WTC11 (cell line): ENCODE measurements at regions not wholly inside any gene's neighbourhood (a gene's known extent, or its start where the extent isn't known, plus 50 kb on each side); places are given as distances from the start of the nearest gene placed in this dataset.

Experiments
- ATAC-seq: fragments of 200-7000 bp; cut with Tn5 transposase; 2 replicates; pipeline ENCODE4 v1.10.0; 2021; ENCODE audit warnings: mild to moderate bottlenecking, moderate library complexity
- CTCF ChIA-PET: fragments of 300-600 bp; sonication (Branson Sonifier 250); formaldehyde crosslinking; loops from one replicate; lab custom pipeline; 2021; ENCODE audit warnings: antibody characterized with exemption; lab: Charles Lee
- POLR2A ChIA-PET: fragments of 350-600 bp; sonication (Branson Sonifier 250); formaldehyde crosslinking; loops from one replicate; lab custom pipeline; 2021; ENCODE audit warnings: antibody characterized with exemption; lab: Charles Lee
- DNase-seq: peaks from one replicate; pipeline ENCODE4 v3.0.0; 2021; ENCODE audit warnings: low spot score
- H3K27ac Mint-ChIP-seq: 2 replicates; pipeline ENCODE4 v1.8.0; 2021; ENCODE audit warnings: mixed read lengths
- H3K27me3 Mint-ChIP-seq: 2 replicates; pipeline ENCODE4 v1.8.0; 2021; ENCODE audit warnings: low read depth, mild to moderate bottlenecking, moderate library complexity, mixed read lengths
- H3K36me3 Mint-ChIP-seq: 2 replicates; pipeline ENCODE4 v1.8.0; 2021; ENCODE audit warnings: mixed read lengths
- H3K4me1 Mint-ChIP-seq: 2 replicates; pipeline ENCODE4 v1.8.0; 2022; ENCODE audit warnings: mixed read lengths
- H3K4me3 Mint-ChIP-seq: 2 replicates; pipeline ENCODE4 v1.8.0; 2021; ENCODE audit warnings: mild to moderate bottlenecking, moderate library complexity, mixed read lengths
- H3K9me3 Mint-ChIP-seq: 2 replicates; pipeline ENCODE4 v1.8.0; 2021; ENCODE audit warnings: mixed read lengths
- ESRRA ChIP-seq: sonication (generic); formaldehyde crosslinking; IDR thresholded peaks from 2 replicates; pipeline ENCODE4 v1.8.1; 2022; ENCODE audit warnings: mild to moderate bottlenecking, missing genetic modification reagents, borderline replicate concordance
- FOXP1 ChIP-seq: sonication (generic); formaldehyde crosslinking; IDR thresholded peaks from 2 replicates; pipeline ENCODE4 v1.8.0; 2022; ENCODE audit warnings: missing genetic modification reagents, mild to moderate bottlenecking, moderate library complexity, borderline replicate concordance
- GABPB1 ChIP-seq: sonication (generic); formaldehyde crosslinking; IDR thresholded peaks from 2 replicates; pipeline ENCODE4 v1.8.1; 2023; ENCODE audit warnings: mild to moderate bottlenecking, missing genetic modification reagents
- MAX ChIP-seq: sonication (generic); formaldehyde crosslinking; IDR thresholded peaks from 2 replicates; pipeline ENCODE4 v1.8.0; 2022; ENCODE audit warnings: mild to moderate bottlenecking, missing genetic modification reagents
- NFATC4 ChIP-seq: fragments of 250-450 bp; sonication (Bioruptor Pico); IDR thresholded peaks from 2 replicates; pipeline ENCODE4 v1.9.0; 2021; ENCODE audit warnings: mild to moderate bottlenecking
- NFYB ChIP-seq: sonication (generic); formaldehyde crosslinking; conservative IDR thresholded peaks from 2 replicates; pipeline ENCODE4 v1.8.0; 2022; ENCODE audit warnings: low read depth, missing genetic modification reagents
- OVOL2 ChIP-seq: fragments of 250-450 bp; sonication (Bioruptor Pico); IDR thresholded peaks from 2 replicates; pipeline ENCODE4 v1.9.0; 2021; ENCODE audit warnings: mild to moderate bottlenecking, borderline replicate concordance
- PREB ChIP-seq: sonication (generic); formaldehyde crosslinking; IDR thresholded peaks from 2 replicates; pipeline ENCODE4 v1.8.1; 2022; ENCODE audit warnings: mild to moderate bottlenecking, missing genetic modification reagents, moderate library complexity, borderline replicate concordance
- ZBTB21 ChIP-seq: sonication (generic); formaldehyde crosslinking; IDR thresholded peaks from 2 replicates; pipeline ENCODE4 v1.8.1; 2023; ENCODE audit warnings: mild to moderate bottlenecking, missing genetic modification reagents, borderline replicate concordance
- ZNF121 ChIP-seq: sonication (generic); formaldehyde crosslinking; IDR thresholded peaks from 2 replicates; pipeline ENCODE4 v1.8.0; 2023; ENCODE audit warnings: missing genetic modification reagents
- ZNF263 ChIP-seq: sonication (generic); formaldehyde crosslinking; IDR thresholded peaks from 2 replicates; pipeline ENCODE4 v1.8.1; 2022; ENCODE audit warnings: low read depth, mild to moderate bottlenecking, moderate library complexity, missing genetic modification reagents
- ZNF671 ChIP-seq: fragments of 250-450 bp; sonication (Bioruptor Pico); IDR thresholded peaks from 2 replicates; pipeline ENCODE4 v1.8.0; 2021; ENCODE audit warnings: mild to moderate bottlenecking
- TF ChIP-seq, protein P1 (sequence below): fragments of 200-600 bp; IDR thresholded peaks from 2 replicates; pipeline ENCODE4 v1.8.0; 2022; ENCODE audit warnings: antibody characterized with exemption
- TF ChIP-seq, protein P2 (sequence below): sonication (generic); formaldehyde crosslinking; IDR thresholded peaks from 2 replicates; pipeline ENCODE4 v1.8.1; 2023; ENCODE audit warnings: mild to moderate bottlenecking, missing genetic modification reagents
- TF ChIP-seq, protein P3 (sequence below): sonication (generic); formaldehyde crosslinking; IDR thresholded peaks from 2 replicates; pipeline ENCODE4 v1.8.0; 2022; ENCODE audit warnings: mild to moderate bottlenecking, missing genetic modification reagents
- TF ChIP-seq, protein P4 (sequence below): sonication (generic); formaldehyde crosslinking; IDR thresholded peaks from 2 replicates; pipeline ENCODE4 v1.8.0; 2023; ENCODE audit warnings: missing genetic modification reagents, mild to moderate bottlenecking, borderline replicate concordance
- TF ChIP-seq, protein P5 (sequence below): sonication (generic); formaldehyde crosslinking; IDR thresholded peaks from 2 replicates; pipeline ENCODE4 v1.8.1; 2022; ENCODE audit warnings: low read depth, mild to moderate bottlenecking, moderate library complexity, missing genetic modification reagents, borderline replicate concordance
- TF ChIP-seq, protein P6 (sequence below): sonication (generic); formaldehyde crosslinking; IDR thresholded peaks from 2 replicates; pipeline ENCODE4 v1.8.1; 2022; ENCODE audit warnings: missing genetic modification reagents, borderline replicate concordance

DNA sequence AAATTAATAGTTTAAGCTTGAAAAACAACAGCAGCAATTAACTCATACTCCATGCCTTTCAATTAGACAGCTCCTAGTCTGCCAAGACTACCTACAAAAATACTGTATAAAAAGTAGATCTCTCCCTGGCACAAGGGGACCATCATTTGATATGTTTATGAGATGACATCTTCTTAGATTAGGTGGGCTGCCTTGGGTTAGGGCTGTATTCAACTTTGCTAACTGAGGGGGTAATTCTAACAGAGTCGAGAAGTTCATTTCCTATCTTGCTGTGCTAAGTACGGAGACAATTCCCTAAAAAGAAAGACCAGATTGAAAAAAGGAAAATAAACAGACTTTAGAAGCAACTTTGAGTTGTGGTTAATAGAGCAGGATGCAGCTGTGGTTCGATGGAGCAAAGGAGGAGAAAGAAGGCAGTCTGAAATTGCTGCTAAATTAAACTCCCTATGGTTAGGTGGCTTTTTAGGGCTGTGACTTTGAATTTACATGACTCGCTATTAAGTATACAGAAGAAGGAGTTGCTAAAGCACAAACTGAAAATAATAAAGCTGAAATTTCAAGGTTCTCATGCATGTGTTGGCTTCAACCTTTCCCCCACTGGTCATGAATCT, 75.4 kb downstream of the CDC7 start:
- ChIA-PET CTCF (interaction anchor here (0.6 kb wide), 1 partner anchor 311 kb away, joined by 3 read pairs; no protein-coding TSS in a partner anchor), POLR2A (no interaction called here)
- peaks cover 21% of the 10 kb centered on the region for H3K4me1 Mint-ChIP-seq
- no peaks in the 10 kb centered on the region for H3K27me3 Mint-ChIP-seq
- DNase-seq (no peak), ATAC-seq (no peak)
- peaks cover 7% of the 10 kb centered on the region; the same call in 1 of the 2 replicates for H3K9me3 Mint-ChIP-seq
- TF ChIP-seq ZNF671 (no peak), NFYB (no peak), GABPB1 (CRISPR knock-in tag) (no peak)
- TF ChIP-seq, protein P1, sequence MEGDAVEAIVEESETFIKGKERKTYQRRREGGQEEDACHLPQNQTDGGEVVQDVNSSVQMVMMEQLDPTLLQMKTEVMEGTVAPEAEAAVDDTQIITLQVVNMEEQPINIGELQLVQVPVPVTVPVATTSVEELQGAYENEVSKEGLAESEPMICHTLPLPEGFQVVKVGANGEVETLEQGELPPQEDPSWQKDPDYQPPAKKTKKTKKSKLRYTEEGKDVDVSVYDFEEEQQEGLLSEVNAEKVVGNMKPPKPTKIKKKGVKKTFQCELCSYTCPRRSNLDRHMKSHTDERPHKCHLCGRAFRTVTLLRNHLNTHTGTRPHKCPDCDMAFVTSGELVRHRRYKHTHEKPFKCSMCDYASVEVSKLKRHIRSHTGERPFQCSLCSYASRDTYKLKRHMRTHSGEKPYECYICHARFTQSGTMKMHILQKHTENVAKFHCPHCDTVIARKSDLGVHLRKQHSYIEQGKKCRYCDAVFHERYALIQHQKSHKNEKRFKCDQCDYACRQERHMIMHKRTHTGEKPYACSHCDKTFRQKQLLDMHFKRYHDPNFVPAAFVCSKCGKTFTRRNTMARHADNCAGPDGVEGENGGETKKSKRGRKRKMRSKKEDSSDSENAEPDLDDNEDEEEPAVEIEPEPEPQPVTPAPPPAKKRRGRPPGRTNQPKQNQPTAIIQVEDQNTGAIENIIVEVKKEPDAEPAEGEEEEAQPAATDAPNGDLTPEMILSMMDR = no peak
- TF ChIP-seq, protein P2, sequence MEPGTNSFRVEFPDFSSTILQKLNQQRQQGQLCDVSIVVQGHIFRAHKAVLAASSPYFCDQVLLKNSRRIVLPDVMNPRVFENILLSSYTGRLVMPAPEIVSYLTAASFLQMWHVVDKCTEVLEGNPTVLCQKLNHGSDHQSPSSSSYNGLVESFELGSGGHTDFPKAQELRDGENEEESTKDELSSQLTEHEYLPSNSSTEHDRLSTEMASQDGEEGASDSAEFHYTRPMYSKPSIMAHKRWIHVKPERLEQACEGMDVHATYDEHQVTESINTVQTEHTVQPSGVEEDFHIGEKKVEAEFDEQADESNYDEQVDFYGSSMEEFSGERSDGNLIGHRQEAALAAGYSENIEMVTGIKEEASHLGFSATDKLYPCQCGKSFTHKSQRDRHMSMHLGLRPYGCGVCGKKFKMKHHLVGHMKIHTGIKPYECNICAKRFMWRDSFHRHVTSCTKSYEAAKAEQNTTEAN = no peak
- TF ChIP-seq, protein P3, sequence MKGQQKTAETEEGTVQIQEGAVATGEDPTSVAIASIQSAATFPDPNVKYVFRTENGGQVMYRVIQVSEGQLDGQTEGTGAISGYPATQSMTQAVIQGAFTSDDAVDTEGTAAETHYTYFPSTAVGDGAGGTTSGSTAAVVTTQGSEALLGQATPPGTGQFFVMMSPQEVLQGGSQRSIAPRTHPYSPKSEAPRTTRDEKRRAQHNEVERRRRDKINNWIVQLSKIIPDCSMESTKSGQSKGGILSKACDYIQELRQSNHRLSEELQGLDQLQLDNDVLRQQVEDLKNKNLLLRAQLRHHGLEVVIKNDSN (CRISPR knock-in tag) = no peak
- TF ChIP-seq, protein P4, sequence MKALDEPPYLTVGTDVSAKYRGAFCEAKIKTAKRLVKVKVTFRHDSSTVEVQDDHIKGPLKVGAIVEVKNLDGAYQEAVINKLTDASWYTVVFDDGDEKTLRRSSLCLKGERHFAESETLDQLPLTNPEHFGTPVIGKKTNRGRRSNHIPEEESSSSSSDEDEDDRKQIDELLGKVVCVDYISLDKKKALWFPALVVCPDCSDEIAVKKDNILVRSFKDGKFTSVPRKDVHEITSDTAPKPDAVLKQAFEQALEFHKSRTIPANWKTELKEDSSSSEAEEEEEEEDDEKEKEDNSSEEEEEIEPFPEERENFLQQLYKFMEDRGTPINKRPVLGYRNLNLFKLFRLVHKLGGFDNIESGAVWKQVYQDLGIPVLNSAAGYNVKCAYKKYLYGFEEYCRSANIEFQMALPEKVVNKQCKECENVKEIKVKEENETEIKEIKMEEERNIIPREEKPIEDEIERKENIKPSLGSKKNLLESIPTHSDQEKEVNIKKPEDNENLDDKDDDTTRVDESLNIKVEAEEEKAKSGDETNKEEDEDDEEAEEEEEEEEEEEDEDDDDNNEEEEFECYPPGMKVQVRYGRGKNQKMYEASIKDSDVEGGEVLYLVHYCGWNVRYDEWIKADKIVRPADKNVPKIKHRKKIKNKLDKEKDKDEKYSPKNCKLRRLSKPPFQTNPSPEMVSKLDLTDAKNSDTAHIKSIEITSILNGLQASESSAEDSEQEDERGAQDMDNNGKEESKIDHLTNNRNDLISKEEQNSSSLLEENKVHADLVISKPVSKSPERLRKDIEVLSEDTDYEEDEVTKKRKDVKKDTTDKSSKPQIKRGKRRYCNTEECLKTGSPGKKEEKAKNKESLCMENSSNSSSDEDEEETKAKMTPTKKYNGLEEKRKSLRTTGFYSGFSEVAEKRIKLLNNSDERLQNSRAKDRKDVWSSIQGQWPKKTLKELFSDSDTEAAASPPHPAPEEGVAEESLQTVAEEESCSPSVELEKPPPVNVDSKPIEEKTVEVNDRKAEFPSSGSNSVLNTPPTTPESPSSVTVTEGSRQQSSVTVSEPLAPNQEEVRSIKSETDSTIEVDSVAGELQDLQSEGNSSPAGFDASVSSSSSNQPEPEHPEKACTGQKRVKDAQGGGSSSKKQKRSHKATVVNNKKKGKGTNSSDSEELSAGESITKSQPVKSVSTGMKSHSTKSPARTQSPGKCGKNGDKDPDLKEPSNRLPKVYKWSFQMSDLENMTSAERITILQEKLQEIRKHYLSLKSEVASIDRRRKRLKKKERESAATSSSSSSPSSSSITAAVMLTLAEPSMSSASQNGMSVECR (CRISPR knock-in tag) = no peak
- TF ChIP-seq, protein P5, sequence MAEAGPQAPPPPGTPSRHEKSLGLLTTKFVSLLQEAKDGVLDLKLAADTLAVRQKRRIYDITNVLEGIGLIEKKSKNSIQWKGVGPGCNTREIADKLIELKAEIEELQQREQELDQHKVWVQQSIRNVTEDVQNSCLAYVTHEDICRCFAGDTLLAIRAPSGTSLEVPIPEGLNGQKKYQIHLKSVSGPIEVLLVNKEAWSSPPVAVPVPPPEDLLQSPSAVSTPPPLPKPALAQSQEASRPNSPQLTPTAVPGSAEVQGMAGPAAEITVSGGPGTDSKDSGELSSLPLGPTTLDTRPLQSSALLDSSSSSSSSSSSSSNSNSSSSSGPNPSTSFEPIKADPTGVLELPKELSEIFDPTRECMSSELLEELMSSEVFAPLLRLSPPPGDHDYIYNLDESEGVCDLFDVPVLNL (CRISPR knock-in tag) = no peak
- TF ChIP-seq, all 79 proteins: peak for 0
- Mint-ChIP-seq H3K4me3 (no peak overlapping the region), H3K27ac (no peak overlapping the region), H3K36me3 (no peaks in the 10 kb centered on the region)

DNA sequence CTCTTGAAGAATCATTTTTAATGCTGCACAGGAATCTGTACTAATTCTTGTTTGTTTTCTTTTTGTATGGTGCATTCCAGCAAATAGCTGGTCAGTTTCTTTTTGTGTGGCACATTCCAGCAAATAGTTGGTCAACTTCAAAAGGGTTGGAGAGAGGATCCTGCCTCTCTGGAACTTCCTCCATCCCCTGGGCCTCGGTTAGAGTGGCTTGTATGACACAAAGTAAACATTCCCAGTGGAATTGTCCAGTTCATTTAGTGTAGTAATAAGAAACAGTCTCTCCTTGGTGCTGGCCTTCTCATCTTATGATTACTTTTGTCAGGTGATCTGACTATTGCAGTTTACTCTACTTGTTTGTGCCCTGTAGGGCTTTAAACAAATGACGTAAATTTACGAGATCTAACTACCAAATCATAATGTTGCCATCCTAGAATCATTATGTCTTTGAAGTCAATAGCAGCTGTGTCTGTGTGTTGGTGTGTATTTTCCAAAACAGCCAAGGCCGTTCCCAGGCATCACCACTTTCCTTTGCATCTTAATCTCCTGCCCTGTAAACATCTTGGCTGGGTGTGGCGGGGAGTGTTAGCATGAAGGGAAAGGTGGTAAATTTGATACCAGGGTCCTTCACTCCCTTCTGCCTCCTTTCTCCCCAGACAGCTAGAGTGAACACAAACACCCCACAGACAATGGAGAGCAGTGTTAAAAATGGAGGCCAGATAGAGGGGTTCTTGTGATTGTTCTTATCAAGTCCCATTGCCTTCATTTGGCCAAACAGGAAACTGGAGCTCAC, 77.9 kb downstream of the CDC7 start:
- POLR2A ChIA-PET = no interaction called here
- Mint-ChIP-seq H3K9me3 (peaks cover 6% of the 10 kb centered on the region; the same call in 1 of the 2 replicates), H3K4me1 (peaks cover 21% of the 10 kb centered on the region), H3K27ac (no peak overlapping the region), H3K36me3 (no peaks in the 10 kb centered on the region), H3K4me3 (no peak overlapping the region), H3K27me3 (no peaks in the 10 kb centered on the region)
- no peak for ATAC-seq
- CTCF ChIA-PET = interaction anchor here (0.8 kb wide), 1 partner anchor 186 kb away, joined by 3 read pairs; no protein-coding TSS in a partner anchor
- no peak for DNase-seq
- no peak for TF ChIP-seq PREB (CRISPR knock-in tag)
- no peak for TF ChIP-seq ZNF263 (CRISPR knock-in tag)
- no peak for TF ChIP-seq OVOL2 (CRISPR knock-in tag)
- no peak for TF ChIP-seq ZBTB21
- TF ChIP-seq, protein P6, sequence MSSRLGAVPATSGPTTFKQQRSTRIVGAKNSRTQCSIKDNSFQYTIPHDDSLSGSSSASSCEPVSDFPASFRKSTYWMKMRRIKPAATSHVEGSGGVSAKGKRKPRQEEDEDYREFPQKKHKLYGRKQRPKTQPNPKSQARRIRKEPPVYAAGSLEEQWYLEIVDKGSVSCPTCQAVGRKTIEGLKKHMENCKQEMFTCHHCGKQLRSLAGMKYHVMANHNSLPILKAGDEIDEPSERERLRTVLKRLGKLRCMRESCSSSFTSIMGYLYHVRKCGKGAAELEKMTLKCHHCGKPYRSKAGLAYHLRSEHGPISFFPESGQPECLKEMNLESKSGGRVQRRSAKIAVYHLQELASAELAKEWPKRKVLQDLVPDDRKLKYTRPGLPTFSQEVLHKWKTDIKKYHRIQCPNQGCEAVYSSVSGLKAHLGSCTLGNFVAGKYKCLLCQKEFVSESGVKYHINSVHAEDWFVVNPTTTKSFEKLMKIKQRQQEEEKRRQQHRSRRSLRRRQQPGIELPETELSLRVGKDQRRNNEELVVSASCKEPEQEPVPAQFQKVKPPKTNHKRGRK (CRISPR knock-in tag) = no peak
- no peak for TF ChIP-seq ESRRA (CRISPR knock-in tag)
- TF ChIP-seq FOXP1 = no peak
- no peak for TF ChIP-seq NFATC4 (CRISPR knock-in tag)
- TF ChIP-seq MAX (CRISPR knock-in tag) = no peak
- TF ChIP-seq ZNF121 (CRISPR knock-in tag) = no peak
